Testis (tissue), 2 donors: ENCODE measurements at regions not wholly inside any gene's neighbourhood (a gene's known extent, or its start where the extent isn't known, plus 50 kb on each side); places are given as distances from the start of the nearest gene placed in this dataset.

ENCODE experiments used
- POLR2A ChIP-seq: fragments of 450-650 bp; IDR thresholded peaks from one replicate; pipeline ENCODE4 v1.6.1; 2017; ENCODE audit warnings: antibody characterized with exemption, mild to moderate bottlenecking, moderate library complexity
- TF ChIP-seq, protein P1 (sequence below), 3 experiments: fragments of 450-650 bp in 2 of 3; fragments of 200-600 bp in 1 of 3; sonication (generic) in 1 of 3; IDR thresholded peaks; one replicate each; pipeline ENCODE4 v1.5.1; 2016 to 2019; ENCODE audit warnings: antibody characterized with exemption in 3 of 3, mild to moderate bottlenecking in 2 of 3, moderate library complexity in 1 of 3

DNA sequence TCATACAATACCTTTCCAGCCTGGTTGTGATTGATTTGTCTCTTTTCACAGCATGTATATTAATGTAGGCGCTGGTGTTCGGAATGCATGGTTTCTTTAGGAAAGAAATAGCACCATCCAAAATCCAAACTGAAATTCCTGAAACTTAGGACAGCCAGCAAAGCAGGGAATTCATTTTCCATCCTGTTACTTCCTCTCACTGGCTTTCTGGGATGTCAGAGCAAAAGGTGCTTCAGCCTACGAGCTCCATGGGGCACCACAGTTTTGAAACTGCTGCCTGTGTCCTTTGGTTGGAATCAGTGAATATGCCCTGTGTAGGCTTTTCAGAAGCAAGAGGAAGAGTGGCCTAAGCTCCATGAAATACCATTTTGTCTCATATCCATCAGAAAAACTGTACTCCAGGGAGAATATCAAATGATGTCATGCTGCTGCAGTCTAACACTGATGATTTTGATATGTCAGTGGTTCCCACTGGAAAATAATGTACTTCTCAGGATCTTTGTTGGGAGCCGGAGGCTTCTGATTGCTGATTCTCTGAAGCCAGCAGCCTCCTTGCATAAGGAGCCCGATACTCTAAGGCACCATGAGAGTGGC lies 117.8 kb upstream of the SERP2 start:
- TF ChIP-seq, protein P1, sequence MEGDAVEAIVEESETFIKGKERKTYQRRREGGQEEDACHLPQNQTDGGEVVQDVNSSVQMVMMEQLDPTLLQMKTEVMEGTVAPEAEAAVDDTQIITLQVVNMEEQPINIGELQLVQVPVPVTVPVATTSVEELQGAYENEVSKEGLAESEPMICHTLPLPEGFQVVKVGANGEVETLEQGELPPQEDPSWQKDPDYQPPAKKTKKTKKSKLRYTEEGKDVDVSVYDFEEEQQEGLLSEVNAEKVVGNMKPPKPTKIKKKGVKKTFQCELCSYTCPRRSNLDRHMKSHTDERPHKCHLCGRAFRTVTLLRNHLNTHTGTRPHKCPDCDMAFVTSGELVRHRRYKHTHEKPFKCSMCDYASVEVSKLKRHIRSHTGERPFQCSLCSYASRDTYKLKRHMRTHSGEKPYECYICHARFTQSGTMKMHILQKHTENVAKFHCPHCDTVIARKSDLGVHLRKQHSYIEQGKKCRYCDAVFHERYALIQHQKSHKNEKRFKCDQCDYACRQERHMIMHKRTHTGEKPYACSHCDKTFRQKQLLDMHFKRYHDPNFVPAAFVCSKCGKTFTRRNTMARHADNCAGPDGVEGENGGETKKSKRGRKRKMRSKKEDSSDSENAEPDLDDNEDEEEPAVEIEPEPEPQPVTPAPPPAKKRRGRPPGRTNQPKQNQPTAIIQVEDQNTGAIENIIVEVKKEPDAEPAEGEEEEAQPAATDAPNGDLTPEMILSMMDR (IDR thresholded peaks at IDR 0.05): no peak
- no peak for TF ChIP-seq POLR2A
